Astrocyte of the hippocampus (primary cell): ENCODE measurements at regions not wholly inside any gene's neighbourhood (a gene's known extent, or its start where the extent isn't known, plus 50 kb on each side); places are given as distances from the start of the nearest gene placed in this dataset.

Experiments
- DNase-seq: peaks from one replicate; pipeline ENCODE4 v3.0.0; 2011; ENCODE audit warnings: low read depth, low spot score

DNA sequence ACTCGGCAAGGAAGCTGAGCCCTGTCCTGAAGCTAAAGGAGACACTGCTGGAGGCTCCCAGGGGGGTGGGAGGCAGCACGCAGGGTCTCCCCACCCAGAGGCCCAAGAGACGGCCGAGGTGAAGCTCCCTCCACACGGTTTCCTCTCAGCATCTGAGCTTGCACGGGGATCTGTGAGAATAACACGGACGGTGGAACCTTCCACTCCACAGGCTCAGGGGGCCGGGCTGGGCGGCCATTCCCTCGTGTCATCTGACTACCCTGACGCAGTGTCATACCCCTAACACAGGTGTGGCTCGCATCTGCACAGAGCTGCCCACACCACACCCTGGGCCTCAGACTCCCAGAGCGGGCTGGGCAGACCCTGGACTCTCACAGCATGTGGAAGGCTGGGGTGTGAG, 409.7 kb downstream of the SHANK2 start:
- DNase-seq, result no peak

DNA sequence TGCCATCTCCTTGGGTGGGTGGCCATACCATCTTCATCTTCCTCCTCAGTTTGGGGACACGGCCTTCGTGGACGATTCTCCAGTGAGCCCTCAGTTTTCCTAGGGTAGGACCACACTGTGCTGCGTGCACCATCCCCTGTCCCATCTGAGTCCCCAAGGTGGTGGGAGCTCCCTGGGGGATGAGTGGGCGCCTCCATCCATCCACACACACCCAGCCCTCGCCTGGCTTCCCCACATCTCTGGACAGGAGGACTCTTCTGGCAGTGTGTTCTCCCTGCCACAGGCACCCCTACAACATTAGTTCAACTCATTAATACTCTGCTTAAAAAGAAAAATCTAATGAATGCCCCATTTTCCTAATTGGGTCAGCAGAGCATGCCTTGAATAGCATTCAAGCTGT, 408.5 kb downstream of the SHANK2 start:
- no peak for DNase-seq

DNA sequence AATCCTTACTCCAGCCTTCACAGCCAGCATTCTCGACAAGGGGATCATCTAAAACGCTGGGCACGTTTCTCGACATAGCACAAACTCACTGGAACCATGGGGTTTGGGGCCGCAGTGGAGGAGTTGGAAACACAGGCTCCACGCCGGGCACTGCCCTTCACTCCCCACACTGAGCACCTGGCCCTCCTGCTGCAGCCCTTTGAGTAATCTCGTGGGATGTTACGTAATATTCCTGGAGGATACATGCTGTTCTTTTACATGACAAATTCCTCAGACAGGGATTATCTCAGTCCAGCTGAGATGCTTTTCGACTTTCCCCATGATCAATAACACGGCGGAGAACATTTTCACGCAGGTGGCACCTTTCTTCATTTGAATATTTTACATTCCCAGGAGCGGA, 408.0 kb downstream of the SHANK2 start:
- no peak for DNase-seq

DNA sequence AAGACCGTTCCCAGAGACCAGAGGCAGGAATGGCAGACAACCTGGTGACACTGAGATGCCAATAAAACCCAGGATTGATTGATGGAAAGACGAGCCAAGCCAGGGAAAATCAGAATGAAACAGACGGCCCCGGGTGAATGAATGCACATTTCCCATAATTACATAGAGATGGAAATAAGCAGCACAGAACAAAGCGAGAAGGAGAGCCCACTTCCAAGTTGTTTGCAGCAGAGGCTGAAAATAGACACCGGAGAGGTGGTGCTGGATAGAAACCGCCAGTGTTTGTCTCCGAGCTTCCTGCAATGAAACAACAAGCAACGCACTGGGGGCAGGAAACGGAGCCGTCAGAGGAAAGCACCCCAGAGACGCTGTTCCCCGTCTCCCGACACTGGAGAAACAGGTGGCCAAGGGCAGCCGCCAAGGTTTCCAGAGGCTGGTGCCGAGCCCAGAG, 406.8 kb downstream of the SHANK2 start:
- no peak for DNase-seq

GRCh38 chr11:70846781-70847655, 405.4 kb downstream of the SHANK2 start:
- no peak for DNase-seq

DNA sequence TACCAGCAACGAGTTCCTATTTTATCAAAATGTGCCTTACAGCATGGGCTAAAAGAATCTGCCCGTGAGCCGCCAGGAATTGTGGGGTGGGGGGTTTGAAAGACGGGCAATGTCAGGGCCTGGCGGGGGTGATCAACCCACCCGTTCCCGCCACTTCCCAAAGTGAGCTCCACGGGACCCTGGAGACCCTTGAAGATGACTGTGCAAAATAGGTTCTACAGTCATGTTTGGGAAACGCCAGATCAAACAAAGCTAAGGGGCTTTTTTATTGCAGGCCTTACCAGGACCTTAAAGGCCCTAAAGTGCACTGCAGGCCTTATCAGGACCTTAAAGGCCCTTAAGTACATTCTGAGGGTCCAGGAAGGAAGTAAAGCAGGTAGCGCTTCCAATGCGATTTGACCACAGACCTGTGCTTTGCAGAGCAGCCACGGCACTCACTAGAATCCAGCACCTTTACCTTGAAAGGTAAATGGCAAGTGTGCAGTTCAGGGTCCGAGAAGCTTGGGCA, 404.1 kb downstream of the SHANK2 start:
- DNase-seq, result no peak

- no peak for DNase-seq
These were observed 403.3 kb downstream of the SHANK2 start for GRCh38 chr11:70849031-70849430.

DNA sequence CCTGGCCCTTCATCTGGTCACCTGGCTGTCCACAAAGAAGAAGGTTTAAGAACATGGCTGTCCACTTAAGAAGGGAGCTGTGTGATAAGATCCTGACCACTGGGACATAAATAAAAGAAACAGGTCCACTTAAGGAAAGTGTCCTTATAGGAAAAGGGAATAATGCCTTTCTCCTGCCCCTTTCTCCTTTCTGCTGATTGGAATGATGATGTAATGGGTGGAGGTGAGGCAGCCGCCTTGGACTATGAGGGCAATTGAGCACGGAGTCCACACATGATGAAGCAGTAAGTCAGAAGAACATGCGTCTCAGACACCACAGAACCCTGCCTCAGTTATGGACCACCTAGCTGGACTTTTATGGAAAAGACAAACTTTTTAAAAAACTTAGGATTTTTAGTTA, 401.1 kb downstream of the SHANK2 start:
- no peak for DNase-seq

DNA sequence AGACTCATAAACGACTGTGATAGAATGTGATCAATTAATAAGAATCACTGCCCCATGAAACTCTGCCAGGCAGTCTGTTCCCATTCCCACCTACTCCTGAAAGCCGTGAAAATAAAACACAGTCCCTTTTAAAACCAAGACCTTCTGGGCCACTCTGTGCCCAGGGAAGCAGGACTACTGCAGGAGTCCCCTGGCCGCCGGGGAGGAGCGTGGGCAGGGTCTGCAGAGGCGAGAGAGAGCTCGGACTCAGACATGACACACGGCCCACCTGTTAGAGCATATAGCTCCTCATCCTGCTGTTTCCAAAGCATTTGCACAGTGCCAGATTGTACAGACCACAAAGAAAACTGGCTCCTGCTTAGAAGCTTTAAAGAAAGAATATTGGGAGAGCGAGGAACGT, 400.5 kb downstream of the SHANK2 start:
- DNase-seq, result no peak

DNA sequence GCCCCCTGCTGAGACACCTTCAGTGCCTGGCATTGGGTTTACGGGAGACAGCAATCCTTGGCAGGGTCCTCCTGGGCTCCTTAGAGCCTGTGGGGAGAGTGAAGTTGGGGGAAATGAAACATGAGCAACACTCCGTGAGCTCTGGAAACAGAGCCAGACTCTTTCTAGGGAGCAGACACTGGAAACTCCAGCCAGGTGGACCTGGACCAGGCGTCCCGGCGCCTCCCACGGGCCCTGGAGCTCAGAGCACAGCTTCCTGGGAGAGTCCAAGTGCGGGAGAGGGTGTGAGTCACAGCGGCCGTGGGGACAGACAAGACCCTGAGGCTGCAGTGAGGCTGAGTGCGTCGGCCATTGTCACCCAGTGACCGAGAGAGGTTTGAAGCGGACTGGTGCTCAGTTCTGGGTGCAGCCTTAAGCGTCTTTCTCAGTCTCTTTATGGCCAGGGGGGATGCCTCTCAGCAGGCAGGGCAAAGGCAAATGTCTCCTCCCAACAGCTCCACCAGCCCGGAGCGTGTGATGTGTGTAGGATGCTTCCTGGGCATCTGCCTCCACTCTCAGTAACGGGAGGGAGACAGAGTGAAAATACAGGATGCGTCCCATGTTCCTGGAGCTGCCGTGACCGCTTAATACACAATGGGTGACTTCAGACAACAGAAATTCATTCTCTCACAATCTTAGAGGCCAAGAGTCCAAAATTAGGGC, 399.2 kb downstream of the SHANK2 start:
- no peak for DNase-seq

GRCh38 chr11:70853770-70854108, 398.6 kb downstream of the SHANK2 start:
- no peak for DNase-seq

- no peak for DNase-seq
These were observed 398.2 kb downstream of the SHANK2 start for GRCh38 chr11:70854201-70854600.

DNA sequence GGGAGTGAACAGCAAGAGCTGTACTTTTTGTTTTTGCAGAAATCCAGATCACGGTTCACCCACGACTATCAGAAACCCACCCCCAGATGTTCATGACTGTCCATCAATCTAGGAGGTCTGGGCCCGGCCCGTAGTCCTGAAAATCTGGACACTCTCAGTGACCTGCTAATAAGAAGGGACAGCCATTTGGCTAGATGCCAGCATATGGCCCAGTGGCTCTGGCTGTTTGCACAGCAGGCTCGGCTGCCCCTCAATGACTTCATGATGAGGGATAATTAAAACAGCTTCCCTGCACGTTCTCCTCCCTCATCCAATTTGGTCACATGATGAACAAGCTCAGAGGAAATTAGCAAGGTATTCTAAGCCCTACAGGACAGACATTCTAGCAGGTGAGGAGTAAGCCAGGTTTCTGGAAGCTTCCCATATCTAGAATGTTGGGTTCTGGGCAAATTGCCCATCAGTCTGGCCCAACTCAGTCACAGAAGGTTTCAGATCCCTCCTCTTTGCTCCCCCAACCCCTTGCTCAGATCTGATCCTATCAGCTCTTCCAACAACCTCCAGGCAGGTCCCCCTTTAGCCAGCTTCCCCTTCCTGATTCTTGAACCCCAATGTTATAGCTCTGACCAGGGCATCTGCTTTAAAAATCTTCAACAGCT, 397.3 kb downstream of the SHANK2 start:
- no peak for DNase-seq

- no peak for DNase-seq
These were observed 394.5 kb downstream of the SHANK2 start for GRCh38 chr11:70857894-70858293.

- DNase-seq, result no peak
These were observed 393.2 kb downstream of the SHANK2 start for GRCh38 chr11:70859180-70859579.

GRCh38 chr11:70860888-70861287, 391.5 kb downstream of the SHANK2 start:
- no peak for DNase-seq

GRCh38 chr11:70861559-70861958, 390.8 kb downstream of the SHANK2 start:
- no peak for DNase-seq

DNA sequence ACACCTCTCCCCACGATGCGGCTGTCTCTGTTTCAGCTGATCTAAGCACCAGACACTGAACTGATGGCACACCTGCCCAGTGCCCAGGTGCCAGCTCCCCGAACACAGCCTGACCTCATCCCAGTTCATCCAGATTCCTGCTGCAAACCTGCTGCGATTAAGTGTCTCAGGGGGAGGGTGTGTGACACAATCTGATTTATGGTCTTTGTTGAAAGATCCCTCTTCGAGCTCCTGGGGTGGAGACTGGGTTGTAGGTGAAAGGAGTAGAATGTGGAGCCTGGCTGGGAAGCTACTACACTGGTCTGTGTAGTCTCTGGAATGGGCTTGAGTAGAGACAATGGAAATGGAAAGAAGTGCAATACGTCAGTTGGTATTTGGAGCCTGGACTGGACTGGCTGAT, 390.3 kb downstream of the SHANK2 start:
- no peak for DNase-seq

DNA sequence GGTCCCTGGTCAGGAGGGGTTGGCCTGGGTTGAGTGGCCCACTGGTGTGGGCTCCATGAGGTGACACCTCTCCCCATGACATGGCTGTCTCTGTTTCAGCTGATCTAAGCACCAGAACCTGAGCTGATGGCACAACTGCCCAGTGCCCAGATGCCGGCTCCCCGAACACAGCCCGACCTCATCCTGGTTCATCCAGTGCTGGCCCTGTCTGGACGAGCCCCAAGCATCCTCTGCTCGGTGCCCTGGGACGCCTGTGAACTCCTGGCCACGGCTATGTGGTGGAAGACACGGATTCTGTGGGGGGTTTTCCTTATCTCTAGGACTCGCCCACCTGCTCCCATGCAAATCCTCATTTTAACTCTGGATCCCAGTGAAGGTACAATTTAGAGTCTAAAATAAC, 389.2 kb downstream of the SHANK2 start:
- no peak for DNase-seq

- no peak for DNase-seq
These were observed 388.4 kb downstream of the SHANK2 start for GRCh38 chr11:70863993-70864392.

GRCh38 chr11:70865356-70865755, 387.0 kb downstream of the SHANK2 start:
- DNase-seq, result no peak

DNA sequence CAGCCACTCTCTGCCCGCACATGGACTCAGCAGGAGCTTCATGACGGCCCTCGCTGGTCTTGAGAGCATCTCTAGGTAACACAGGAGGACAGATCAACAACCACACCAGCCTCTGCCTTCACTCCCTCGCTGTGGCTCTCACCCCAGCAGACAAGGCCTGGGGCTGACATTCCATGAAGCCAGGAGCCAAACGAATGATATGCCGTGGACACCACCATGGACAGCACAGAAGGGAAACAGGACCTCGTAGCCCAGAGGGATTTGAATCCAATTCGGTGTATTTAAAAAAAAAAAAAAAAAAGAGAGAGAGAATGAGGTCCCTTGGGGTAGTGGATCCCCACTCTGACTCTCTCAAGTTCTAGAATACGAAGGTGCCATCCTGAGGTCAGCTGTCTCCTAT, 385.5 kb downstream of the SHANK2 start:
- DNase-seq, result no peak
